LNCaP clone FGC (cell line): ENCODE measurements at regions not wholly inside any gene's neighbourhood (a gene's known extent, or its start where the extent isn't known, plus 50 kb on each side); places are given as distances from the start of the nearest gene placed in this dataset.

ENCODE experiments used
- DNase-seq: peaks from one replicate; pipeline ENCODE4 v3.0.0-alpha.2; 2011; ENCODE audit warnings: low read depth
- H3K4me3 ChIP-seq: 2 replicates; pipeline ENCODE4 v1.5.1; 2011; ENCODE audit warnings: mild to moderate bottlenecking, low read depth, low read length, control low read depth
- TF ChIP-seq, protein P1 (sequence below): IDR thresholded peaks from 2 replicates; pipeline ENCODE4 v1.5.1; 2012; ENCODE audit warnings: mild to moderate bottlenecking; ENCODE audit not compliant: control insufficient read depth, insufficient read depth; ENCODE audit errors: extremely low read depth

DNA sequence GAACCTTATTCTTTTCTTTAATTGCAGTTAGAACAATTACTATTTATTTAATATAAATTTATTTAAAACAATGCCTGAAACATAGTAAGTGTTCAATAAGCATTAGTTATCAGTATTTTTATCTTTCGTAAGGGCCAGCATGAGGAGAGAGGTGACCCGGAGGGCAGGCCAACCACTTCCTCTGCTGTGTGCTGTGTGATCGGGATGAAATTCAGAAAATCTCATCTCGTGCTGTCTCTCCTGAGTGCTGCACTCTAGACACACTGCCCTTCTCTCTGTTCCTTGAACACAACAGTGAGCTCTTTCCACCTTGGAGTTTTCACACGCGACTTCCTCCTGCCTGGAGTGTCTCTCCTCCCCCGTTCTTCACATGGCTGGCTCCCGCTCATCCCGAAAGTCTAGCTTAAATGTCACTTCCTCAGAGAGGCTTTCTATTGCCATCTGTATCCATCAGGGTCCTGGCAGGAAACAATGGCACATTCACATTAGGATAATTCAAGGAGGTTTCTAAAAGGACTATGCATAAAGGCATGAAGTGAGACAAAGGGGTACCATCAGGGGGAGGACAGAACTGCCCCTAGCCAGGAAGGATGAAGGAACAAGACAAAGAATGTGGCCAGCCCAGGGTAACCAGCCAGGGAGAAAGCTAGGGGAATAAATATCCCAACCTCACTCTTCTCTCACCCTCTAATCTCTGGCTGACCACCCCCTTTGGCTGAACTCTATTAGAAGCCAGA is 142.6 kb upstream of the GJB5 start:
- DNase-seq = no peak
- TF ChIP-seq, protein P1, sequence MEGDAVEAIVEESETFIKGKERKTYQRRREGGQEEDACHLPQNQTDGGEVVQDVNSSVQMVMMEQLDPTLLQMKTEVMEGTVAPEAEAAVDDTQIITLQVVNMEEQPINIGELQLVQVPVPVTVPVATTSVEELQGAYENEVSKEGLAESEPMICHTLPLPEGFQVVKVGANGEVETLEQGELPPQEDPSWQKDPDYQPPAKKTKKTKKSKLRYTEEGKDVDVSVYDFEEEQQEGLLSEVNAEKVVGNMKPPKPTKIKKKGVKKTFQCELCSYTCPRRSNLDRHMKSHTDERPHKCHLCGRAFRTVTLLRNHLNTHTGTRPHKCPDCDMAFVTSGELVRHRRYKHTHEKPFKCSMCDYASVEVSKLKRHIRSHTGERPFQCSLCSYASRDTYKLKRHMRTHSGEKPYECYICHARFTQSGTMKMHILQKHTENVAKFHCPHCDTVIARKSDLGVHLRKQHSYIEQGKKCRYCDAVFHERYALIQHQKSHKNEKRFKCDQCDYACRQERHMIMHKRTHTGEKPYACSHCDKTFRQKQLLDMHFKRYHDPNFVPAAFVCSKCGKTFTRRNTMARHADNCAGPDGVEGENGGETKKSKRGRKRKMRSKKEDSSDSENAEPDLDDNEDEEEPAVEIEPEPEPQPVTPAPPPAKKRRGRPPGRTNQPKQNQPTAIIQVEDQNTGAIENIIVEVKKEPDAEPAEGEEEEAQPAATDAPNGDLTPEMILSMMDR = no peak

GRCh38 chr1:34617321-34618118 is 137.3 kb upstream of the GJB5 start:
- no peak for DNase-seq
- no peak overlapping the region for H3K4me3 ChIP-seq
- TF ChIP-seq, protein P1 = no peak

More for the DNA sequence above, 142.6 kb upstream of the GJB5 start:
- no peak overlapping the region for H3K4me3 ChIP-seq

- TF ChIP-seq, protein P1 = no peak
- no peak overlapping the region for H3K4me3 ChIP-seq
- DNase-seq = no peak
Observed at GRCh38 chr1:34618381-34618780, 136.5 kb upstream of the GJB5 start.

DNA sequence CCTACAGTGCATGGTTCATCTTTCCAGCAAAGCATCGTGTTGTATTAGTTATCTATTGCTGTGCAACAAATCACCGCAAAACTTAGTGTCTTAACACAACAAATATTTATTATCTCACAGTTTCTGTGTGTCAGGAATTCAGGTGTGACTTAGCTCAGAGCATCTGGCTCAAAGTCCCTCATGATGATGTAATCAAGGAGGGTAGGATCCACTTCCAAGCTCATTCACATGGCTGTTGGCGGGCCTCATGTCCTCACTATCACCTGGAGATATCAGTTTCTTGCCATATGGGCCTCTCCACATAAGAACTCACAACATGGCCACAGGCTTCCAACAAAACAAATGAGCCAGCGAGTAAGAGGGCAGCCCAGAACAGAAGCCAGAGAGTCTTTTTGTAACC is 135.6 kb upstream of the GJB5 start:
- TF ChIP-seq, protein P1 = no peak
- no peak overlapping the region for H3K4me3 ChIP-seq
- DNase-seq = no peak

GRCh38 chr1:34621916-34622315 is 132.9 kb upstream of the GJB5 start:
- H3K4me3 ChIP-seq = no peak overlapping the region
- TF ChIP-seq, protein P1 = no peak

DNA sequence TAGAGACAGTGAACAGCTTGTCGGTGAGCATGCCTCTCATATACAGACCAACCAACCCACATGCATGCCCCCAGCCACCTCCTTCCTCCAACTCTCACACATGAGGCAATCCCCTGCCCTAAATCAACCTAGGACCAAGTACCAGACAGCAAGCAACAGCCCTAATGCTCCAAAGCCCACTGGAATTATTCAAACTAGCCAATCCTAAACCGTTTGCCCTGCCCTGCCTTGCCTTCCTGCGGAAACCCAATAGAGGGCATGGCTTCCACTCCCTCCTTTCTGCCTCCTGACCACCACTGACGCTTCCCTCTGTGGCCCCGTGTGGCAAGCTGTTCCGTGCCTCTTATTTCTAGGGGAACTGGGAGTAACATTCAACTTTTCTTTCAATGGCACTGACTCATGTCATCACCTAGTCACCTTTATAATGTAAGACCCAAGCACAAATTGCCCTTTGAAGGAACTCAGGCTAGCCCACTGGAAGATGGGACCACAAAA is 129.3 kb upstream of the GJB5 start:
- DNase-seq = no peak
- H3K4me3 ChIP-seq = no peak overlapping the region
- TF ChIP-seq, protein P1 = no peak

More at GRCh38 chr1:34621916-34622315, 132.9 kb upstream of the GJB5 start:
- DNase-seq = no peak
